DND-41 (cell line): ENCODE measurements at regions not wholly inside any gene's neighbourhood (a gene's known extent, or its start where the extent isn't known, plus 50 kb on each side); places are given as distances from the start of the nearest gene placed in this dataset.

Experiments
- ATAC-seq: fragments of 200-7000 bp; cut with Tn5 transposase; 3 replicates; pipeline ENCODE4 v1.9.1; 2021; ENCODE audit warnings: low read depth; ENCODE audit not compliant: insufficient read depth
- DNase-seq: peaks from one replicate; pipeline ENCODE4 v3.0.0-alpha.2; 2020
- H2AFZ ChIP-seq: 2 replicates; pipeline ENCODE4 v1.6.0; 2012; ENCODE audit warnings: low read depth, low read length
- H3K27ac ChIP-seq: 2 replicates; pipeline ENCODE4 v1.5.1; 2012; ENCODE audit warnings: low read length, inconsistent platforms
- H3K27me3 ChIP-seq: fragments of 200-600 bp; sonication (generic); 2 replicates; pipeline ENCODE4 v1.6.0; 2012; ENCODE audit warnings: low read length, mild to moderate bottlenecking, inconsistent platforms; ENCODE audit not compliant: insufficient read depth, poor library complexity
- H3K36me3 ChIP-seq: 2 replicates; pipeline ENCODE4 v1.5.1; 2012; ENCODE audit warnings: low read length, inconsistent platforms; ENCODE audit not compliant: insufficient read depth
- H3K4me1 ChIP-seq: 2 replicates; pipeline ENCODE4 v1.5.1; 2012; ENCODE audit warnings: mild to moderate bottlenecking, low read length; ENCODE audit not compliant: insufficient read depth
- H3K4me2 ChIP-seq: 2 replicates; pipeline ENCODE4 v1.6.0; 2012; ENCODE audit warnings: mild to moderate bottlenecking, moderate library complexity, low read length, inconsistent platforms; ENCODE audit not compliant: insufficient read depth
- H3K4me3 ChIP-seq, 2 experiments: fragments of 200-600 bp in 1 of 2; shearing (Covaris generic) in 1 of 2; 2 replicates each; pipeline ENCODE4 v1.5.1; 2012 to 2016; ENCODE audit warnings: inconsistent platforms in 2 of 2, low read length in 2 of 2, mild to moderate bottlenecking in 2 of 2, low read depth in 1 of 2, moderate library complexity in 1 of 2
- H3K79me2 ChIP-seq: 2 replicates; pipeline ENCODE4 v1.6.0; 2012; ENCODE audit warnings: low read length, inconsistent platforms; ENCODE audit not compliant: insufficient read depth
- H3K9ac ChIP-seq: 2 replicates; pipeline ENCODE4 v1.6.0; 2012; ENCODE audit warnings: low read depth, mild to moderate bottlenecking, inconsistent platforms, low read length, moderate library complexity
- H3K9me3 ChIP-seq: 2 replicates; pipeline ENCODE4 v1.5.1; 2012; ENCODE audit warnings: low read length, moderate library complexity, mild to moderate bottlenecking, inconsistent platforms; ENCODE audit not compliant: insufficient read depth, severe bottlenecking
- H4K20me1 ChIP-seq: 2 replicates; pipeline ENCODE4 v1.6.0; 2012; ENCODE audit warnings: low read length; ENCODE audit not compliant: insufficient read depth
- EZH2 ChIP-seq: IDR thresholded peaks from 3 replicates; pipeline ENCODE4 v1.6.1; 2012; ENCODE audit warnings: borderline replicate concordance, low read depth, mild to moderate bottlenecking, moderate library complexity, low read length, inconsistent platforms; ENCODE audit not compliant: severe bottlenecking
- TF ChIP-seq, protein P1 (sequence below): IDR thresholded peaks from 2 replicates; pipeline ENCODE4 v1.5.1; 2012; ENCODE audit warnings: borderline replicate concordance, low read length, moderate library complexity, mild to moderate bottlenecking; ENCODE audit not compliant: poor library complexity, severe bottlenecking; ENCODE audit errors: extremely low read depth

- H3K27me3 ChIP-seq, result peaks cover 3% of the 10 kb centered on the region
- H3K4me2 ChIP-seq, result no peak overlapping the region
- no peak overlapping the region for H3K4me3 ChIP-seq
- H3K27ac ChIP-seq, result no peak overlapping the region
- TF ChIP-seq, protein P1, sequence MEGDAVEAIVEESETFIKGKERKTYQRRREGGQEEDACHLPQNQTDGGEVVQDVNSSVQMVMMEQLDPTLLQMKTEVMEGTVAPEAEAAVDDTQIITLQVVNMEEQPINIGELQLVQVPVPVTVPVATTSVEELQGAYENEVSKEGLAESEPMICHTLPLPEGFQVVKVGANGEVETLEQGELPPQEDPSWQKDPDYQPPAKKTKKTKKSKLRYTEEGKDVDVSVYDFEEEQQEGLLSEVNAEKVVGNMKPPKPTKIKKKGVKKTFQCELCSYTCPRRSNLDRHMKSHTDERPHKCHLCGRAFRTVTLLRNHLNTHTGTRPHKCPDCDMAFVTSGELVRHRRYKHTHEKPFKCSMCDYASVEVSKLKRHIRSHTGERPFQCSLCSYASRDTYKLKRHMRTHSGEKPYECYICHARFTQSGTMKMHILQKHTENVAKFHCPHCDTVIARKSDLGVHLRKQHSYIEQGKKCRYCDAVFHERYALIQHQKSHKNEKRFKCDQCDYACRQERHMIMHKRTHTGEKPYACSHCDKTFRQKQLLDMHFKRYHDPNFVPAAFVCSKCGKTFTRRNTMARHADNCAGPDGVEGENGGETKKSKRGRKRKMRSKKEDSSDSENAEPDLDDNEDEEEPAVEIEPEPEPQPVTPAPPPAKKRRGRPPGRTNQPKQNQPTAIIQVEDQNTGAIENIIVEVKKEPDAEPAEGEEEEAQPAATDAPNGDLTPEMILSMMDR, result no peak
- no peak for TF ChIP-seq EZH2
- no peaks in the 10 kb centered on the region for H3K36me3 ChIP-seq
- no peak overlapping the region for H3K9ac ChIP-seq
- no peak for DNase-seq
- H2AFZ ChIP-seq, result no peak overlapping the region
- no peaks in the 10 kb centered on the region for H3K9me3 ChIP-seq
- ATAC-seq, result no peak
- H3K79me2 ChIP-seq, result no peaks in the 10 kb centered on the region
- no peaks in the 10 kb centered on the region for H3K4me1 ChIP-seq
- no peaks in the 10 kb centered on the region for H4K20me1 ChIP-seq
These were observed 261.1 kb downstream of the SIPA1L2 start for GRCh38 chr1:232368821-232369321.

GRCh38 chr1:232367293-232367692, 262.6 kb downstream of the SIPA1L2 start:
- no peak overlapping the region for H3K4me2 ChIP-seq
- no peak for TF ChIP-seq EZH2
- TF ChIP-seq, protein P1, result no peak
- ATAC-seq (no peak), DNase-seq (no peak)
- H3K4me1 ChIP-seq, result no peaks in the 10 kb centered on the region
- no peaks in the 10 kb centered on the region for H4K20me1 ChIP-seq
- H3K4me3 ChIP-seq, result no peak overlapping the region
- H3K27me3 ChIP-seq, result peaks cover 3% of the 10 kb centered on the region
- H3K9me3 ChIP-seq, result no peaks in the 10 kb centered on the region
- no peak overlapping the region for H2AFZ ChIP-seq
- no peaks in the 10 kb centered on the region for H3K36me3 ChIP-seq
- H3K9ac ChIP-seq, result no peak overlapping the region
- no peaks in the 10 kb centered on the region for H3K79me2 ChIP-seq
- H3K27ac ChIP-seq, result no peak overlapping the region

DNA sequence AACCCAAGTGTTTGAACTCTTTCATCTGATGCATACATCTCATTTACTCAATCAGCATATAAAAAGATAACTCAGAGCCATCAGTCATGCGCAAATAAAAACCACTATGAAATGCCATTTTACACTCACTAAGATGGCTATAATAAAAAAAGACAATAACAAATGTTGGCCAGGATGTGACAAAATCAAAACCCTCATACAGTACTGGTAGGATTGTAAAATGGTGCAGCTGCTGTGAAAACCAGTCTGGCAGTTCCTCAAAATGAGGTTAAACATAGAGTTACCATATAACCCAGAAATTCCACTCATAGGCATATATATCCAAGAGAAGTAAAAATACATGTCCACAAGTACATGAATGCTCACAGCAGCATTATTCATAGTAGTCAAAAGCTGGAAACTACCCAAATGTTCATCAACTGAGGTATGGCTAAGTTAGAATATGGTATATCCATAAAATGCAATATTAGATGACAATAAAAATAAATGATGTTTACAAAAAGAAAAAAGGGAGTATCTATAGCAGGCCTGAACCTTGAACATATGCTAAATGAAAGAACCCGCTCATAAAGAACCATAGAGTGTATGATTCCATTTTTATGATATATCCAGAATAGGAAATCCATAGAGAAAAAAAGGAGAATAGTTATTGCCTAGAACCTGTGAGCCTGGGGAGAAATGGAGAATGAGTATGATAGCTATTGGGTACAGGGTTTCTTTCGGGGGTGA, 265.1 kb downstream of the SIPA1L2 start:
- Histone ChIP-seq H2AFZ (no peak overlapping the region), H3K4me3 (no peak overlapping the region), H3K27me3 (peaks cover 4% of the 10 kb centered on the region), H3K9me3 (no peaks in the 10 kb centered on the region), H3K36me3 (no peaks in the 10 kb centered on the region), H3K79me2 (no peaks in the 10 kb centered on the region), H3K9ac (no peak overlapping the region), H3K4me1 (no peaks in the 10 kb centered on the region), H3K27ac (no peak overlapping the region), H3K4me2 (no peak overlapping the region), H4K20me1 (no peaks in the 10 kb centered on the region)
- DNase-seq (no peak), ATAC-seq (no peak)
- no peak for TF ChIP-seq EZH2
- TF ChIP-seq, protein P1, result no peak
